LNCAP (cell line): ENCODE measurements at regions not wholly inside any gene's neighbourhood (a gene's known extent, or its start where the extent isn't known, plus 50 kb on each side); places are given as distances from the start of the nearest gene placed in this dataset.

Source experiments
- CTCF ChIP-seq: fragments of 450-650 bp; IDR thresholded peaks from 2 replicates; pipeline ENCODE4 v1.5.1; 2017; ENCODE audit warnings: mild to moderate bottlenecking

GRCh38 chr1:106621853-106622252 is 434.6 kb upstream of the PRMT6 start:
- TF ChIP-seq CTCF: no peak

GRCh38 chr1:106637566-106637965 is 418.9 kb upstream of the PRMT6 start:
- no peak for TF ChIP-seq CTCF

GRCh38 chr1:106646261-106646784 is 410.2 kb upstream of the PRMT6 start:
- TF ChIP-seq CTCF: no peak

- TF ChIP-seq CTCF: no peak
These were observed 409.7 kb upstream of the PRMT6 start for GRCh38 chr1:106646816-106647215.

GRCh38 chr1:106651028-106651762 is 405.3 kb upstream of the PRMT6 start:
- TF ChIP-seq CTCF: no peak

- no peak for TF ChIP-seq CTCF
These were observed 396.8 kb upstream of the PRMT6 start for GRCh38 chr1:106659490-106660244.

- no peak for TF ChIP-seq CTCF
These were observed 380.9 kb upstream of the PRMT6 start for GRCh38 chr1:106675558-106675957.
